ENCODE measurements at regions not wholly inside any gene's neighbourhood (a gene's known extent, or its start where the extent isn't known, plus 50 kb on each side); places are given as distances from the start of the nearest gene placed in this dataset.

- no peak overlapping the region for H3K27ac ChIP-seq
- DNase-seq, result no peak
- no peak overlapping the region for H3K4me3 ChIP-seq (ENCODE audit: low read depth, low read length)
- H3K27me3 ChIP-seq (ENCODE audit: insufficient read depth, low read depth, severe bottlenecking), result peaks cover 6% of the 10 kb centered on the region
- no peaks in the 10 kb centered on the region for H3K9me3 ChIP-seq (ENCODE audit: severe bottlenecking)
- no peaks in the 10 kb centered on the region for H3K36me3 ChIP-seq
- no peak for TF ChIP-seq CTCF (IDR thresholded peaks at IDR 0.05; ENCODE audit: low read depth, low read length)
These were observed 492.0 kb upstream of the MAGEB18 start for GRCh38 chrX:25646156-25646555.

GRCh38 chrX:25648790-25649189 is 489.4 kb upstream of the MAGEB18 start:
- DNase-seq, result no peak
- no peak overlapping the region for H3K4me3 ChIP-seq (ENCODE audit: low read depth, low read length)

GRCh38 chrX:25650216-25650820 is 487.8 kb upstream of the MAGEB18 start:
- Histone ChIP-seq H3K36me3 (no peaks in the 10 kb centered on the region), H3K9me3 (ENCODE audit: severe bottlenecking) (no peaks in the 10 kb centered on the region), H3K4me3 (ENCODE audit: low read depth, low read length) (no peak overlapping the region), H3K27me3 (ENCODE audit: insufficient read depth, low read depth, severe bottlenecking) (peaks cover 4% of the 10 kb centered on the region), H3K27ac (no peak overlapping the region)
- TF ChIP-seq CTCF (IDR thresholded peaks at IDR 0.05; ENCODE audit: low read depth, low read length), result no peak
- no peak for DNase-seq

More at GRCh38 chrX:25648790-25649189, 489.4 kb upstream of the MAGEB18 start:
- H3K36me3 ChIP-seq, result no peaks in the 10 kb centered on the region
- no peak for TF ChIP-seq CTCF (IDR thresholded peaks at IDR 0.05; ENCODE audit: low read depth, low read length)
- no peaks in the 10 kb centered on the region for H3K9me3 ChIP-seq (ENCODE audit: severe bottlenecking)
- peaks cover 6% of the 10 kb centered on the region for H3K27me3 ChIP-seq (ENCODE audit: insufficient read depth, low read depth, severe bottlenecking)
- no peak overlapping the region for H3K27ac ChIP-seq

- no peak for DNase-seq
- Histone ChIP-seq H3K9me3 (ENCODE audit: severe bottlenecking) (no peaks in the 10 kb centered on the region), H3K27ac (no peak overlapping the region), H3K27me3 (ENCODE audit: insufficient read depth, low read depth, severe bottlenecking) (no peaks in the 10 kb centered on the region), H3K36me3 (no peaks in the 10 kb centered on the region), H3K4me3 (ENCODE audit: low read depth, low read length) (no peak overlapping the region)
- TF ChIP-seq CTCF (IDR thresholded peaks at IDR 0.05; ENCODE audit: low read depth, low read length), result no peak
These were observed 478.8 kb upstream of the MAGEB18 start for GRCh38 chrX:25659317-25659716.

- no peak for DNase-seq
- Histone ChIP-seq H3K27ac (no peak overlapping the region), H3K9me3 (ENCODE audit: severe bottlenecking) (no peaks in the 10 kb centered on the region), H3K27me3 (ENCODE audit: insufficient read depth, low read depth, severe bottlenecking) (no peaks in the 10 kb centered on the region), H3K4me3 (ENCODE audit: low read depth, low read length) (no peak overlapping the region), H3K36me3 (no peaks in the 10 kb centered on the region)
- TF ChIP-seq CTCF (IDR thresholded peaks at IDR 0.05; ENCODE audit: low read depth, low read length), result no peak
These were observed 474.4 kb upstream of the MAGEB18 start for GRCh38 chrX:25663701-25664100.

- no peak overlapping the region for H3K27ac ChIP-seq
- no peak overlapping the region for H3K4me3 ChIP-seq (ENCODE audit: low read depth, low read length)
- no peaks in the 10 kb centered on the region for H3K27me3 ChIP-seq (ENCODE audit: insufficient read depth, low read depth, severe bottlenecking)
- H3K9me3 ChIP-seq (ENCODE audit: severe bottlenecking), result no peaks in the 10 kb centered on the region
- no peak for DNase-seq
- no peaks in the 10 kb centered on the region for H3K36me3 ChIP-seq
- no peak for TF ChIP-seq CTCF (IDR thresholded peaks at IDR 0.05; ENCODE audit: low read depth, low read length)
These were observed 472.7 kb upstream of the MAGEB18 start for GRCh38 chrX:25665431-25665830.
